ENCODE measurements at regions not wholly inside any gene's neighbourhood (a gene's known extent, or its start where the extent isn't known, plus 50 kb on each side); places are given as distances from the start of the nearest gene placed in this dataset.

- Histone ChIP-seq H3K4me1 (ENCODE audit: control insufficient read depth, insufficient read depth, low read length) (no peaks in the 10 kb centered on the region), H3K4me3 (ENCODE audit: low read depth, low read length) (no peak overlapping the region), H3K36me3 (ENCODE audit: control insufficient read depth in 2 of 2, insufficient read depth in 1 of 2, low read length in 2 of 2) (no peaks in the 10 kb centered on the region), H3K27ac (ENCODE audit: extremely low read depth, low read depth, low read length) (no peak overlapping the region), H3K9me3 (ENCODE audit: control insufficient read depth, insufficient read depth, low read depth, low read length) (no peaks in the 10 kb centered on the region)
- CTCF ChIA-PET = no interaction called here
- POLR2A ChIA-PET = no interaction called here
- no peak for TF ChIP-seq KLF17 (tag by site-specific recombination; IDR thresholded peaks at IDR 0.05)
These were observed 826.1 kb downstream of the MRPL39 start for GRCh38 chr21:24781146-24781545.

GRCh38 chr21:24759348-24760075 is 847.8 kb downstream of the MRPL39 start:
- Histone ChIP-seq H3K4me3 (ENCODE audit: low read depth, low read length) (no peak overlapping the region), H3K4me1 (ENCODE audit: control insufficient read depth, insufficient read depth, low read length) (no peaks in the 10 kb centered on the region), H3K9me3 (ENCODE audit: control insufficient read depth, insufficient read depth, low read depth, low read length) (no peaks in the 10 kb centered on the region; the same call in 1 of the 2 replicates), H3K36me3 (ENCODE audit: control insufficient read depth in 2 of 2, insufficient read depth in 1 of 2, low read length in 2 of 2) (no peaks in the 10 kb centered on the region), H3K27ac (ENCODE audit: extremely low read depth, low read depth, low read length) (no peak overlapping the region)
- ChIA-PET POLR2A (no interaction called here), CTCF (no interaction called here)
- TF ChIP-seq ZBTB26 (tag by site-specific recombination; optimal IDR thresholded peaks at IDR 0.05) (no peak), SP2 (tag by site-specific recombination; IDR thresholded peaks at IDR 0.05) (no peak), ZNF654 (tag by site-specific recombination; IDR thresholded peaks at IDR 0.05; ENCODE audit: low read depth) (no peak), YY2 (tag by site-specific recombination; IDR thresholded peaks at IDR 0.05) (no peak), ZNF571 (tag by site-specific recombination; IDR thresholded peaks at IDR 0.05) (no peak), ZNF580 (tag by site-specific recombination; IDR thresholded peaks at IDR 0.05) (no peak), ZNF596 (tag by site-specific recombination; IDR thresholded peaks at IDR 0.05) (no peak), ZBTB1 (tag by site-specific recombination; IDR thresholded peaks at IDR 0.05) (no peak), SETDB1 (IDR thresholded peaks at IDR 0.05; ENCODE audit: insufficient read length, low read length) (no peak), ZNF747 (tag by site-specific recombination; IDR thresholded peaks at IDR 0.05) (no peak), ZXDB (tag by site-specific recombination; IDR thresholded peaks at IDR 0.05) (no peak), ZIC2 (tag by site-specific recombination; IDR thresholded peaks at IDR 0.05) (no peak), ZNF513 (tag by site-specific recombination; IDR thresholded peaks at IDR 0.05) (no peak), RBAK (tag by site-specific recombination; IDR thresholded peaks at IDR 0.05) (no peak), ZBTB7A (tag by site-specific recombination; IDR thresholded peaks at IDR 0.05; ENCODE audit: low read depth) (no peak), ZNF623 (tag by site-specific recombination; IDR thresholded peaks at IDR 0.05) (no peak), ZNF335 (tag by site-specific recombination; conservative IDR thresholded peaks at IDR 0.05) (no peak), ZNF433 (tag by site-specific recombination; IDR thresholded peaks at IDR 0.05; ENCODE audit: low read depth) (no peak), HOXC10 (CRISPR knock-in tag; IDR thresholded peaks at IDR 0.05) (no peak)

Measured in HEK293 (cell line).